MM.1S (cell line): ENCODE measurements at regions not wholly inside any gene's neighbourhood (a gene's known extent, or its start where the extent isn't known, plus 50 kb on each side); places are given as distances from the start of the nearest gene placed in this dataset.

Experiments
- CTCF ChIP-seq: fragments of 300-600 bp; sonication (generic); IDR thresholded peaks from 2 replicates; pipeline ENCODE4 v1.5.1; 2016; ENCODE audit warnings: antibody characterized with exemption, low read length, mixed read lengths
- EZH2 ChIP-seq: fragments of 300-600 bp; sonication (generic); optimal IDR thresholded peaks from 2 replicates; pipeline ENCODE3; 2017; ENCODE audit warnings: low read depth, mild to moderate bottlenecking, antibody characterized with exemption, low read length, mixed read lengths

GRCh38 chr14:98163873-98164272 is 1108.1 kb downstream of the BCL11B start:
- TF ChIP-seq CTCF (no peak), EZH2 (no peak)
